HUES64 (cell line): ENCODE measurements at regions not wholly inside any gene's neighbourhood (a gene's known extent, or its start where the extent isn't known, plus 50 kb on each side); places are given as distances from the start of the nearest gene placed in this dataset.
"Not testable (repeated sequence)": the region's sequence is repeated elsewhere in the genome, so short reads cannot be mapped to it uniquely, and the experiment has no call there.

Source experiments
- H3K27ac ChIP-seq: 2 replicates; pipeline ENCODE4 v1.7.0; 2013; ENCODE audit warnings: low read depth, low read length, inconsistent platforms
- H3K27me3 ChIP-seq: 2 replicates; pipeline ENCODE4 v1.6.1; 2013; ENCODE audit warnings: mild to moderate bottlenecking, low read length; ENCODE audit not compliant: insufficient read depth
- H3K36me3 ChIP-seq: 2 replicates; pipeline ENCODE4 v1.6.1; 2013; ENCODE audit warnings: mild to moderate bottlenecking, low read length; ENCODE audit not compliant: insufficient read depth
- H3K4me1 ChIP-seq: 2 replicates; pipeline ENCODE4 v1.6.1; 2013; ENCODE audit warnings: mild to moderate bottlenecking, low read length, moderate library complexity; ENCODE audit not compliant: insufficient read depth
- H3K4me3 ChIP-seq: 2 replicates; pipeline ENCODE4 v1.5.1; 2013; ENCODE audit warnings: mild to moderate bottlenecking, low read length, moderate library complexity
- H3K9ac ChIP-seq: 2 replicates; pipeline ENCODE4 v1.6.1; 2013; ENCODE audit warnings: mild to moderate bottlenecking, low read depth, low read length
- H3K9me3 ChIP-seq: 2 replicates; pipeline ENCODE4 v1.6.1; 2013; ENCODE audit warnings: low read depth, low read length; ENCODE audit not compliant: insufficient read depth
- WGBS: fragments of 150-250, 120-280 bp; methylation state at CpG from one replicate; pipeline ENCODE4 v1.1.7; 2013; ENCODE audit warnings: missing lambda C conversion rate; 5-methylcytosine and 5-hydroxymethylcytosine counted together

DNA sequence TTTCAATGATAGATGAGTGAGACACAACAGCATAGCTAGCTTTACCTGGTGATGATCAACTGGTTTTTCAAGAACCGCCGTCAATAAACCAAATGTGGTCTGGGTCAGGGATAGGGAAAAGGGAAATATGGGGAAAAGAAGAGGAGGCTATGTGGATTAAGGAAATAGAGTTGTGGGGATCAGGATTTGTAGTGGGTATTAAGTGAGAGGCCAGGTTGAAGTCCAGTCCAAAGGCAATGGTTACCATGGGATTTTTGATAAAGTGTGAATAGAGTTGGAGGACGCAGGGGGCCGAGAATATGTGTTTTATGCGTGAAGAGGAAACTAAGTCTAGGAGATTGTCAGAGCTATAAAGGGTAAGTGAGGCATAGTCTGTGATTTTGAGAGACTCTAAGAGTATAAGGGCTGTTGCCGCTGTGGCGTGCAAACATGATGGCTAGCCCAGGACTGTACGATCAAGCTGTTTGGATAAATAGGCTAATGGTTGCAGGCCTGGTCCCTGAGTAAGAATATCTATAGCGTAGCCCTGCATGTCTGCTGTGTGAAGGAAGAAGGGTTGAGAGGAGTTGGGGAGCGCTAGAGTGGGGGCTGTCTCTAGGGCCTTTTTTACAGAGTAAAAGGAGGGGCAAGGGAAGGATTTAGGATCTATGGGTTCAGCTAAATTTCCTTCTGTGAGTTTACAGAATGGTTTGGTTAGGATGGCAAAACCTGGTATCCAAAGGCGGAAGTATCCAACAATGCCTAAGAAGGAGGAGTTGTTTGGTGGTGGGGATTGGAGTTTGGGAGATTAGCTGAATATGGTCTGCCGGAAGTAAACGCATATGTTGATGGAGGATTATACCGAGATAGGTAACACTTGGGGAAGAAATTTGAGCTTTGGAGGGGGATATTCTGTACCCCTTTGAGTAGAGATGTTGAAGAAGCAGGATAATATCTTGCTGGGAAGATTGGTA lies 749.7 kb upstream of the ADGRB3 start:
- WGBS = 96% methylated on average over 14 of the region's 14 CpGs

DNA sequence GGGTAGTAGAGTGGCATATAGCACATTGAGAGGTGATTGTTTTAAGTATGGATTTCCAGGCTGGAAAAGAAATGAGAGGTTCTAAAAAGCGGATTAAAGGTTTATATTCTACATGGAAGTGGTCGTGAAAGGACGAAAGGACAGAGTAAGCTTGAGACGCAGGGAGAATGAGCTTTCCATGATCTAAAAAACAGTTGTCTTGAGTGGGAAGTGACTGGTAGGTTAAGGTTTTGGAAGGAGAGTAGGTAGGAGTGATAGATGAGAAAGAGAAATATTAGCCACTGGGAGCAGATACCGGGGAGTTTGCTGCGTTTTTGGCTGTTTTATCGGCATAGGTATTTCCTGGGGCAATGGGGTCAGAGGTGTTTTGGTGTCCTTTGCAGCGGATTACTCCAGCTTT lies 750.6 kb upstream of the ADGRB3 start:
- WGBS = 95% methylated on average over 8 of the region's 8 CpGs
- Histone ChIP-seq H3K36me3 (no peaks in the 10 kb centered on the region), H3K4me3 (no peak overlapping the region), H3K9ac (no peak overlapping the region), H3K27ac (no peak overlapping the region), H3K4me1 (no peaks in the 10 kb centered on the region), H3K9me3 (no peaks in the 10 kb centered on the region), H3K27me3 (no peaks in the 10 kb centered on the region)

More for the DNA sequence above, 749.7 kb upstream of the ADGRB3 start:
- Histone ChIP-seq H3K4me3 (no peak overlapping the region), H3K36me3 (no peaks in the 10 kb centered on the region), H3K27me3 (no peaks in the 10 kb centered on the region), H3K9me3 (no peaks in the 10 kb centered on the region), H3K4me1 (peaks cover 4% of the 10 kb centered on the region; the same call in 1 of the 2 replicates), H3K27ac (no peak overlapping the region), H3K9ac (no peak overlapping the region)

DNA sequence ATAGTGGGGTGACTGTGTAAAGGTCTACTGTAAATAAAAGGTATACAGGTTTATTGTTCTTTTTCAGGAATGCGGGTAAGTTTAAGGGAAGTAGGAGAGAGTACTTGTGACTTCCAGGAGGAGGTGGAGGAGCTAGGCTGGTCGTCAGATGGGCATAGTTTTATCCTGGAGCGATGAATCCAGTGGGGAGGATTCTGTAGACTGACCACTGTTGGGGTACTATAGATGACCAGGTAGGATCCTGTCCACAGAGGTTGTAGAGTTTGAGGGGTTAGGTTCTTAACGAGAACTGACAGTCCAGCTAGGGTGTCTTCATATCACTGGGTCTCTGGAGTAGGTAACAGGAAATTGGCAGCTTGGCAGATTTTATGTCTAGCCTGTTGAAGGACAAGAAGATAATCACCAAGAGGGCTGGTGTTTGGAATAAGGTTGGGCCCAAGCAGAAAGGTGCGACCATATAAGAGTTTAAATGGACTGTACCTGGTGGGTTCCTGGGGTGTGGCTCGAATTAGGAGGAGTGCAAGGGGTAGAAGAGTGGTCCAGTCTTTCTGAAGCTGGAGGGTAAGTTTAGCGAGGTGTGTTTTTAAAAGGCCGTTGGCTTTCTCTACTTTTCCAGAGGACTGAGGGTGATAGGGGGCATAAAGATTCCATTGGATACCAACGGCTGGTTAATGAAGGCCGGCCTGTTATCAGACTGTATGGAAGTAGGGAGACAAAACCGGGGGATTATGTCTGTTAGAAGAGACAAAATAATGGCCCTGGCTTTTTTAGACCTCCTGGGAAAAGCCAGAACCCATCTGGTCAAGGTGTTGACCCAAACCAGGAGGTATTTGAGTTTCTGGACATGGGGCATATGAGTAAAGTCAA lies 751.3 kb upstream of the ADGRB3 start:
- Histone ChIP-seq H3K9me3 (peaks cover 3% of the 10 kb centered on the region; the same call in 1 of the 2 replicates), H3K9ac (no peak overlapping the region), H3K4me3 (no peak overlapping the region), H3K27ac (no peak overlapping the region), H3K4me1 (no peaks in the 10 kb centered on the region), H3K27me3 (no peaks in the 10 kb centered on the region), H3K36me3 (no peaks in the 10 kb centered on the region)
- 95% methylated on average over 11 of the region's 11 CpGs for whole genome bisulfite sequencing

- peaks cover under 1% of the 10 kb centered on the region; the same call in 1 of the 2 replicates for H3K4me1 ChIP-seq
- 93% methylated on average over 5 of the region's 5 CpGs for whole genome bisulfite sequencing
- no peak overlapping the region for H3K4me3 ChIP-seq
- H3K27me3 ChIP-seq = no peaks in the 10 kb centered on the region
- H3K27ac ChIP-seq = no peak overlapping the region
- no peaks in the 10 kb centered on the region for H3K36me3 ChIP-seq
- H3K9me3 ChIP-seq = peaks cover 3% of the 10 kb centered on the region; the same call in 1 of the 2 replicates
- H3K9ac ChIP-seq = no peak overlapping the region
Observed at GRCh38 chr6:67882436-67883311, 752.4 kb upstream of the ADGRB3 start.

GRCh38 chr6:67881706-67882065 lies 753.4 kb upstream of the ADGRB3 start:
- Histone ChIP-seq H3K9ac (no peak overlapping the region), H3K9me3 (peaks cover 3% of the 10 kb centered on the region; the same call in 1 of the 2 replicates), H3K27ac (no peak overlapping the region), H3K4me1 (peaks cover 5% of the 10 kb centered on the region), H3K36me3 (no peaks in the 10 kb centered on the region), H3K4me3 (no peak overlapping the region), H3K27me3 (no peaks in the 10 kb centered on the region)
- WGBS = 94% methylated on average over 4 of the region's 4 CpGs

DNA sequence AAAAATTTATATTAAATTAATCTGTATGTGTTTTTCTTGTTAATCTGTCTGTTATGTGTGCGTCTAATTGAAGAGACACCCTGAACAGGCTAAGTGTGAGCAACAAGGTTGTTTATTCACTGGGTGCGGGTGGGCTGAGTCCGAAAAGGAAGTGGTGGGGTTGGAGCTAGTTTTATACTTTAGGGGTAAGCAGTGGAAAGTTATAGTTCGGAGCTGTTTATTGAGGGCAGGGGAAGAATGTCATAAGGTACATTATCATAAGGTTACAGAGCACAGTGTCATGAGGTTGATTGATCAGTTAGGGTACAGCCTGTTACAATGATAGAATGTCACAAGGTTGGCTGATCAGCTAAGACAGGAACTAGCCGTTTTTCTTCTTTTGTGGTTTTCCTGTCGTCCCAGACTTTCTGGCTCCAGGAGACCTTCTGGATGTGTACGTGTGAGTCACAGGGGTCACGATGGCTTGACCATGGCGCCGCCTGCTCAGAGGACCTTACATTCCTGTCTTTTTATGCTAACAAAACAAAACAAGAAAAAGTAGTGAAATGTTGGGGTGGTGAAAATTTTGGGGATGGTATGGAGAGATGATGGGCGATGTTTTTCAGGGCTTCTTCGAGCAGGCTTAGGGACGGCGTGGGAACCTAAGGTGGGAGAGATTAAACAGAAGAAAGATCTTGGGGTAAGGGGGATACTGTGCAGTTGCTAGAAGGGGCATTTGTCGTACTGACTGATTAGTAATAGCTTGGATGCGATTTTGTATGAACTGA lies 754.0 kb upstream of the ADGRB3 start:
- no peaks in the 10 kb centered on the region for H3K36me3 ChIP-seq
- H3K9me3 ChIP-seq = peaks cover 3% of the 10 kb centered on the region; the same call in 1 of the 2 replicates
- H3K27ac ChIP-seq = no peak overlapping the region
- no peak overlapping the region for H3K4me3 ChIP-seq
- no peak overlapping the region for H3K9ac ChIP-seq
- no peaks in the 10 kb centered on the region for H3K27me3 ChIP-seq
- H3K4me1 ChIP-seq = peaks cover 5% of the 10 kb centered on the region
- WGBS = 95% methylated on average over 16 of the region's 16 CpGs

- H3K9ac ChIP-seq, H3K9me3 ChIP-seq, H3K36me3 ChIP-seq, H3K27me3 ChIP-seq, H3K4me3 ChIP-seq, H3K27ac ChIP-seq, H3K4me1 ChIP-seq: not testable (repeated sequence)
- WGBS = 100% methylated on average over 1 of the region's 4 CpGs
Observed at GRCh38 chr6:67880343-67880742, 754.7 kb upstream of the ADGRB3 start.

DNA sequence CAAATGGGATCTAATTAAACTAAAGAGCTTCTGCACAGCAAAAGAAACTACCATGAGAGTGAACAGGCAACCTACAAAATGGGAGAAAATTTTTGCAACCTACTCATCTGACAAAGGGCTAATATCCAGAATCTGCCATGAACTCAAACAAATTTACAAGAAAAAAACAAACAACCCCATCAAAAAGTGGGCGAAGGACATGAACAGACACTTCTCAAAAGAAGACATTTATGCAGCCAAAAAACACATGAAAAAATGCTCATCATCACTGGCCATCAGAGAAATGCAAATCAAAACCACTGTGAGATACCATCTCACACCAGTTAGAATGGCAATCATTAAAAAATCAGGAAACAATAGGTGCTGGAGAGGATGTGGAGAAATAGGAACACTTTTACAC lies 755.2 kb upstream of the ADGRB3 start:
- H3K27ac ChIP-seq, H3K9me3 ChIP-seq, H3K4me3 ChIP-seq, H3K36me3 ChIP-seq, H3K9ac ChIP-seq, H3K4me1 ChIP-seq, H3K27me3 ChIP-seq: not testable (repeated sequence)
- no CpG with 5 or more reads among the region's 1 CpG for WGBS

DNA sequence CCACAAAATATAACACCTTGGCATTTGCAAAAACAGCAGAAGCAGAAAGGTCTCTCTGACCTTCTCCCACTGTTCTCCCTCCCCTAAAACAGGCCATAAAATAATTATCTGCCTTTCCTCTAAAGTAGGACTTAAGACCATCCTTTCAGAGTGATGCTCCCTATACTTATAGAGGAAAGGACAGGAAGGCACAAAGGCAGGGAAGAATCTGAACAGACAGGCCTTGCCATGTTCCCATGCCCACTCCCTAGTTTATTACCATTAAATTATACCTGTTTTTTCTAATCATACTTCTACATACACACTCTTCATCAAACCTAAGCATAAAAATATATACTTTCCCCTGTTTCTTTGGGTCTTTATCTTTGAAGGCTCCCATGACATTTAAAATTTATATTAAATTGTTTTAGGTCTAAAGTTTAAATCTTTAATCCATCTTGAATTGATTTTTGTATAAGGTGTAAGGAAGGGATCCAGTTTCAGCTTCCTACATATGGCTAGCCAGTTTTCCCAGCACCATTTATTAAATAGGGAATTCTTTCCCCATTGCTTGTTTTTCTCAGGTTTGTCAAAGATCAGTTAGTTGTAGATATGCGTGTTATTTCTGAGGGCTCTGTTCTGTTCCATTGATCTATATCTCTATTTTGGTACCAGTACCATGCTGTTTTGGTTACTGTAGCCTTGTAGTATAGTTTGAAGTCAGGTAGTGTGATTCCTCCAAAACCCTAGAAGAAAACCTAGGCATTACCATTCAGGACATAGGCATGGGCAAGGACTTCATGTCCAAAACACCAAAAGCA lies 755.8 kb upstream of the ADGRB3 start:
- not testable (repeated sequence) for H3K27ac ChIP-seq, H3K27me3 ChIP-seq, H3K9ac ChIP-seq, H3K4me1 ChIP-seq, H3K36me3 ChIP-seq, H3K9me3 ChIP-seq, H3K4me3 ChIP-seq
- no CpG with 5 or more reads among the region's 1 CpG for WGBS

DNA sequence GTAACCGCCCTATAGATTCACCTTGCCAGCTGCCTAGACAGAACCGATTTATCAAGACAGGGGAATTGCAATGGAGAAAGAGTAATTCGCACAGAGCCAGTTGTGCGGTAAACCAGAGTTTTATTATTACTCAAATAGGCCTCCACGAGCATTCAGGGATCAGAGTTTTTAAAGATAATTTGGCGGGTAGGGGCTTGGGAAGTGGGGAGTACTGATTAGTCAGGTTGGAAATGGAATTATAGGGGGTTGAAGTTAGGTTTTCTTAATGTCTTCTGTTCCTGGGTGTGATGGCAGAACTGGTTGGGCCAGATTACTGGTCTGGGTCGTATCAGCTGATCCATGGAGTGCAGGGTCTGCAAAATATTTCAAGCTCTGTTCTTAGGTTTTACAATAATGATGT lies 756.9 kb upstream of the ADGRB3 start:
- not testable (repeated sequence) for H3K4me1 ChIP-seq, H3K27me3 ChIP-seq, H3K27ac ChIP-seq, H3K9me3 ChIP-seq, H3K9ac ChIP-seq, H3K4me3 ChIP-seq, H3K36me3 ChIP-seq
- WGBS = 97% methylated on average over 7 of the region's 7 CpGs
